Retina (tissue), 1 donor: ENCODE measurements at regions not wholly inside any gene's neighbourhood (a gene's known extent, or its start where the extent isn't known, plus 50 kb on each side); places are given as distances from the start of the nearest gene placed in this dataset.

Experiments used
- DNase-seq: peaks from one replicate; pipeline ENCODE4 v3.0.0-alpha.2; 2016

DNA sequence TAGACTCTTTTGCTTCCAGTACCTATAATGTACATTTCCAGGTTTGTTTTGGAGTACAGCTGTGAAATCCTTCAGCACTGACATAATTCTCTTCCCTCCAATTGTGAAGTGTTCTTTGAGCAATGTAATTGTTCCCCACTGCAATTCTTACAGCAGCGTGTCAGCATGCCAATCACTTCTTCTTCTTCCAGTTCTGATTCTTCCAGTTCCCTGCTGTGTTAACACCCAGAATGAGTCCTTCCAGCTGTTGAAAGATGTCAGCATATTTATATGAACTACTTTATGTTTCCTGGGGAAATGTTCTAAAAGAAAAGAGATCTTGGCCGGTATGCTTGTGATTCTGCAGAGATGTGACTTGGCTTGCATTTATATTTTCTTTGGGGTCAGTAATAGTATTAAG lies 213.9 kb downstream of the UNC5CL start:
- no peak for DNase-seq

DNA sequence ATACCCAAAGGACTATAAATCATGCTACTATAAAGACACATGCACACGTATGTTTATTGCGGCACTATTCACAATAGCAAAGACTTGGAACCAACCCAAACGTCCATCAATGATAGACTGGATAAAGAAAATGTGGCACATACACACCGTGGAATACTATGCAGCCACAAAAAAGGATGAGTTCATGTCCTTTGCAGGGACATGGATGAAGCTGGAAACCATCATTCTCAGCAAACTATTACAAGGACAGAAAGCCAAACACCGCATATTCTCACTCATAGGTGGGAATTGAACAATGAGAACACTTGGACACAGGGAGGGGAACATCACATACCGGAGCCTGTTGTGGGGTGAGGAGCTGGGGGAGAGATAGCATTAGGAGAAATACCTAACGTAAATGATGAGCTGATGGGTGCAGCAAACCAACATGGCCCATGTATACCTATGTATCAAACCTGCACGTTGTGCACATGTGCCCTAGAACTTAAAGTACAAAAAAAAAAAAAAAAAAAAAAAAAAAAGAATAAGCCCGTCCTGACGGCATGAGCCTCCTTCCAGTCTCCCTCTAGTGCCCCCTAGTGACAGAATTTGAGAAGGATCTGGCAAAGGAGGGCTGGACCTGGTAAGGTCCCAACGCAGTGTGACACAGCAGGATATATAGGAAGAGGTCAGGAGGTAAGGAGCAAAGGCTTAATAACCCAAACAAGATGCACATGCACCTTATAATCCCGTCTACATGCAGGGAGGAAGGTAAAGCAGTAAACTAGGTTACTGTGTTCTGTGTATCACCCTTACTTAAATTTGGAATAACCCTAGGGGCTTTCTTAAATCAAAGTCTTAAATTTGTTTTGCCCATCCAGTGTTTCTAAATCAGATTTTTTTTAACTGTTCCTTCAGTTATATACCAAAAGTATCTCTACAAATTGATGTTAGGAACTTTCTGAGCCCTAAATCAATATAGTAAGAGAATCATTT lies 214.8 kb downstream of the UNC5CL start:
- peak; percentile 61 for DNase-seq

DNA sequence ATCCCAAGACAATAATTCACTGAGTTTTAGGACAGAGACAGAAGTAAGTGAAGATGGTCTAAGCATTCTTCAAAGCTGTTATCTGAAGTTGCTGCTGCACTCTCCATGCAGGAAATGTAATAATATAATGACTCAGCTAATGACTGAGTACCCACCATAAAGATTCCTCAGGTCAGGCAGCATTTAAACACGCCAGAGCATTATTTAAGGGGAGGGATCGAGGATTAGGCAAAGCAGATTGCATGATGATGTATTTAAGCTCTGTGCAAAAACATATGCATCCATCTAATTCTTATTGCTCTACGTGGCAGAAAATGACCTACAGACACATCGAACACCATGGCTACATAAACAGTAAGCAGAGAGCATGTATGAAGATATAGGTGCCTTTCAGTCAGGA lies 216.4 kb downstream of the UNC5CL start:
- no peak for DNase-seq

DNA sequence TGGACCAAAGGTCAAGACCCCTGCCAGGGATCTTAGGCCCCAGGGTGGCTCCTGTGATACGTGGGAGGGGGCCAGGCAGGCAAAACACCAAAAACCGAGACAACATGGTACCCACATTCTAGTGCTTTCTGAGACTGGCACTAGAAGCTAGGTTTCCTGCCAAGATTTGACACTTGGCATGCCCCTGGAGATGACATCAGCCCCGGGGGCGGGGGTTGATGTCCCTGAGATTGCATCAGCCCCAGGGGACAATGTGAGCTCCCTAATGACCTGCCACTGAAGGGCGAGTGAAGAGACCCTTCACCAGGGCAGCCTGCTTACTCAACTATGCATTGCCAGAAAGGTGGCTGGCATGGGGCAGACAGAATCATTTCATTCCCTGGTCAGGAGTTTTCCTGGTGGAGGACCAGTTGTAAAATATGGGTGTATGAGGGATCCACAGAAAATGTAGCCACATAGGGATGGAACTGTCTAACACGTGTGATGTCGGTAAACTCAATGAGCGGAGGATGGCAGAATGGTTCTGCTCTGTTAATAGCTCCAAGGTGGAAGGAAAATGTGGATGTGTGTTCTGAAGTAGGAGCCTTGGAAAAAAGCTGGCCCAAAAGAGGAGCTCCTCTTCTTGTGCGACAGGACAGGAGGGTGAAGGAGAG lies 219.7 kb downstream of the UNC5CL start:
- DNase-seq: no peak

DNA sequence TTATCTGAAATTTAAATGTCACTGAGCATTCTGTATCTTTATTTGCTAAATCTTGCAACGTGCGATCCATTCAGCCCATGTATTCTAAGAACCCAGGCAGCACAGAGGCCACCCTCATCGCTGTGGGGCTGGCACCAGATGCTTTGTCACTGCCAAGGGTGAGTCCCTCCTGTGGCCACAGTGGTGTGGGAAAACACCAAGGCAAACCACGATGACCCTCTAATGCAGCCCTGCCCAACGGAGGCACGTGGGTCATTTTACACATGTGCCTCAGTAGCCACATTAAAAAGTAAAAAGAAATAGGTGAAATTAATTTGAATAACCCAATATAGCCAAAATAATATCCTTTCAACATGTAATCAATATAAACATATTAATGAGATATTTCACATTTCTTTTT lies 221.7 kb downstream of the UNC5CL start:
- no peak for DNase-seq

DNA sequence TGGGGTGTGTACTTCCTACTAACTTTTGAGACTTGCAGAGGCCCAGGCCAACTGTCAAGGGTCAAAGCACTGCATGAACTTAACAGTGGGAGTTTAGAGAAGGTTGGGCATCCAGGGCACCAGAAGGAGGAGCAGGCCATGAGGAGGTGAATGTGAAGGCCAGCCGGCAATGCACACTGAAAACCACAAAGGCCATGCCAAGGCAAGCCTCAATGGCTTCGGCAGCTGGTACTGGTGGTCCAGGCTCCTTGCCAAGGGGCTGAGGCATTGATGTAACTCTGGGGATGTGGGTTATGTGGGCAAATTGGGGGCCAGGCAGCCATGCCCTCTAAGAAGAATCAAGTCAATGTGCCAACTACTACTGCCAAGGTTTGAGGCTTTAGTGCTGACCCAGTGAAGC lies 222.4 kb downstream of the UNC5CL start:
- no peak for DNase-seq

DNA sequence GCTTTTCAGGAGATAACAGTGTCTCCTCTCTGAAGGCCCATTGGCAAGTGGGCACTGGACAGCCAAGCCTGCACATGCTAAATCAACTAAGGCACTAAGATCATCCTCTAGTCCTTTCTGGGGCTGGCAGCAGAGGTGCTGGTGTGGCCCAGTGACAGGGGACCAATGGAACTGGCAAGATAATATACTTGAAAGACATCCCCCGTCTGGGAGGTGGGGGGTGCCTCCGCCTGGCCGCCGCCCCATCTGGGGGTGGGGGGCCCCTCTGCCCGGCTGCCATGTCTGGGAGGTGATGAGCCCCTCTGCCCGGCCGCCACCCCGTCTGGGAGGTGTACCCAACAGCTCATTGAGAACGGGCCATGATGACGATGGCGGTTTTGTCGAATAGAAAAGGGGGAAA lies 223.3 kb downstream of the UNC5CL start:
- DNase-seq: no peak

DNA sequence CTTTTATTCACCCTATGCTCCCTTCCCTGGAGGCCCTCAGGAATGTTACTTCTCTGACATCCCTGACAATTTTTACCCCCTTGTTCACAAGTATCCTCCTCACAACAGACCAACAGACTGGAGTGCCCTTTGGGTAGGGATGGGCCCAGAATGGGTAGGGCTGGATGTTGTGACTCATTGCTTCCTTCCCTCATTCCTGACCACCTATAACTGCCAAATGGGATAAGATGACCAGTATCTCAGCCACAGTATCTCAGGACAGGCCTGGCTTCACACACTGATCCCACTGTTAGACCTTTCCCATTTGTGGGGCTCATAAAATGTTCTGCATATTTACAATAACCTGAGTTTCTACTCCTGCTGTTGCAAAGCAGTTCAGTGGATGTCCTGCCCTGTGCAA lies 223.0 kb upstream of the LRFN2 start:
- DNase-seq: no peak

DNA sequence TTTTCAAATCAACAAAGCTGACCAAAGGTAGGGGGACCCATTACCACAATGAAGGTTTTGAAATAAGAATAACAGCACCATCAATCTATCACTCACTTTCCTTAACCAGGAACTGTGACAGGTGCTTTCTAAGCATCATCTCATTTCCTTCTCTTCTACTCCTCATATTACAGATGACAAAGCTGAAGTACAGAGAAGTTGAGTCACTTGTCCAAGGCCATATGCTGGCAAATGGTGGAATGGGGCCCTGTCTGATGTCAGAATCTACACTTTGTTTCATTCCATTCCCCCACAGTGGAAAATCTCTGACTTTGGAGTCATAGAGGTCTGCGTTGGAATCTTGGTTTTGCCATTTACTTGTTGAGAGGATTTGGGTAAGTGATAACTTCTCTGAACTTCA lies 222.5 kb upstream of the LRFN2 start:
- no peak for DNase-seq

DNA sequence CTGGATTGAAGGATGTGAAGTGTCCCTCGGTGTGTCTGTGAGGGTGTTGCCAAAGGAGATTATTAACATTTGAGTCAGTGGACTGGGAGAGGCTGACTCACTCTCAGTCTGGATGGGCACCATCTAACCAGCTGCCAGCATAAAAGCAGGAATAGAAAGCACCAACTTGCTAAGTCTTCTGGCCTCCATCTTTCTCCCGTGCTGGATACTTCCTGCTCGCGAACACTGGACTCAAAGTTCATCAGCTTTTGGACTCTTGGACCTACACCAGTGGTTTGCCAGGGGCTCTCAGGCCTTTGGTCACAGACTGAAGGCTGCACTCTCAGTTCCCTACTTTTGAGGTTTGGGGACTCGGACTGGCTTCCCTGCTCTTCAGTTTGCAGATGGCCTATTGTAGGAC lies 220.3 kb upstream of the LRFN2 start:
- no peak for DNase-seq

DNA sequence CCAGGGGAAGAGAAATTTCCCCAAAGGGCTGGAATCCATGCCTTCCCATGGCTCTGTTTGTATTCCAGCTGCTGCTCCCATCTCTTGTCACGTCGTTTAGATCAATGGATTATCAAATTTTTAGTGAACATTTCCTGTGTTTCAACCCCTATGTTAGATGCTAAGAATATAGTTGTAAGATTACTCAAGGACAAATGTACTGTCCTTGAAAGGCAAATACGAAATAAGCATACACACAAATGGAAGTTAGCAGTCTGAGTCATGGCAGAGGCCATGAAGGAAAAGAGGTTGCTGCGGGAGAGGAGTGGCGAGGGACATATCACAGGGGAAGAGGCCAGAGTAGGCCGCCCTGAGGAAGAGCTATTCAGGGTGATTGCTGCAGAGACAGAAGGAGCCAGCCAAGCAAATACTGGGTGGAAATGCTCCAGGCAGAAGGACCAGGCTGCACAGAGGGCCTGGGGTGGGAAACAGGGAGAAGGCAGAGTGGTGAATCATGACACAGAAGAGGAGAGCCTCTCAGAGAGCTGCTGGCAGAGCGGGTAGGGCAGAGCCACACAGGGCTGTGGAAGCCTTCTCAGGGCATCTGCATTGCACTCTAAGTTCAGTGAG lies 219.2 kb upstream of the LRFN2 start:
- no peak for DNase-seq

DNA sequence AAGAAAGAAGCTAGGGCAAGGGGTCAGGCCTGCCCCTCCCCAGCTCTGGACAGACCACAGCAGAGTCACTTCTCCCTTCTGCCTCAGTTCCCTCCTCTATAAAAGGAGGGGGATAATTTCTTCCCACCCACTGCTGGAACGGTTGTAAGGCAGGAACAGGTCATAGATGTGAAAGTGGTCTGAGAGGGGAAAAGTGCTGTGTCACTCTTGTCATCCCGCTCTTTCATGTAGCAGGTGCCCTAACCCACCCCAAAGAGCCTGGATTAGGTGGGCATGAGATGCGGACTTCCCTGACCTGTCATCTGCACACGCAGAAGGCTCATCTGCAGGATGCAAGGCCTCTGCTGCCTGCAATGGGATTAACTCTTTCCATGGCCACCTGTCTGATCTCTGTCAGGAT lies 218.2 kb upstream of the LRFN2 start:
- no peak for DNase-seq

DNA sequence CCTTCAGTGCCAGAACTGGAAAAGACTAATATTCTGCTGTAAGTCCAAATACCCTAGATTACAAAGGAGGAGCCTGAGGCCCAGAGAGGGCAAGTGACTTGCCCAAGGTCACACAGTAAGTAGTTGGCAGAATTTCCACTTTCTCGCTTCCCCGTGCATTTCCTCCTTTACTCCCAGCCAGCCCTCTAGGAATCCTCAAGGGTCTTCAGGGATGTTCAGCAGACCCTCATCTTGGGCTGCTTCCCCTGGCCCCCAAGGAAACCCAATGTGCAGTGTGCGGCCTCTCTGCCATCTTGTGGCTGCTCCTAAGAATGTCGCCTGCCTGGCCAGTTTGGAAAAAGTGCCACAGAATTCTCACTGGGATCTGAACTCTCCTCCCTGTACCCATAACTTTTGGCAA lies 217.7 kb upstream of the LRFN2 start:
- no peak for DNase-seq

DNA sequence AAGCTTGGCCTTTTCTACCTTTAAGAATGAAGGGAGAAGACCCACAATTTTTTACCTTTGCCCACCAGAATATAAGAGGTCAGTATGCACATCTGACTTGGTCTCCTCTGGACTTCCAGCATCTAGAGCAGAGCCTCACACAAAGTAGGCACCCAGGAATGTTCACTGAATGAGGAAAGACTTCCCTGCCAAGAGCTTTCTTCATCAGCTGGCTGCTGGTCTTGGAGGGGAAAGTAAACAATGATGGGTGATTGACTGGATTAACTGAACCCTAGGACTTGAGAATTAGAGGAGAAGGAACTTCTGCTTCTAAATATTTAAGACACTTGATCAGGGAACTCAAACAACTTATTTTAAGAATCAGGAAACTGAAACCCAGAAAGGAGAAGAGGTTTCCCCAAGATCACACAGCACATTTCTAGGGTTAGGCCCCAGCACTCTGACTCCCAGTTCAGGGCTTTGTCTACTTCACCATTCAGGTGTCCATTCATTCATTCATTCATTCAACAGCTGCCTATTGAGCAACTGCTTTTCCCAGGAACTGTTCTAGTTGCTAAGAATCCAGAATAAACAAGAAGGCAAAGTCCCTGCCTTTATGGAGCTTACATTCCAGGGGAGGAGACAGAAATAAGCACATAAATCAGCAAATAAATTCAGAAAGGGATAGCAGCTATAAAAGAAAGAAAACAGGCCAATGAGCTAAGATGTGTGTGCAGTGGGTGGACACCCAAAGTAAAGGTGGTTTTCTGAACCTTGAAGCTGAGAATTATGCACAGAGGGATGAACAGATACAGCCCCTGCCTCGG lies 216.9 kb upstream of the LRFN2 start:
- no peak for DNase-seq

DNA sequence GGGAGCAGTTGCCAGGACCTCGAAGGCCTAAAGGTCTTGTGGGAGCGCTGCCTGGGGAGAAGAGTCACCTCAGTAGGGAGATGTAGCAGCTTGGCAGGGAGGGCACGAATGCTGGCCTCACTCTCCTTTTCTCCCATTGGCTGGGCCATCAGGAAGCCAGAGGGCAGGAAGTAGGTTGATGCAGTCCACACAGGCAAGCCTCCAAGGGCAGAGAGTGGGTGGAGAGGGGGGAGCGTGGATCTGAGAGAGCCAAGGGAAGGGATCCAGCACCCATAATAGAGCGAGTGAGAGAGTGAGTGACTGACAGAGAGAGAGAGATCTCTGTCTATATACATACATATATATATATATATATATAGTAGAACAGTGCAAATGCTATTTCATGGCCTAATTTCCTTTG lies 215.3 kb upstream of the LRFN2 start:
- DNase-seq: no peak

DNA sequence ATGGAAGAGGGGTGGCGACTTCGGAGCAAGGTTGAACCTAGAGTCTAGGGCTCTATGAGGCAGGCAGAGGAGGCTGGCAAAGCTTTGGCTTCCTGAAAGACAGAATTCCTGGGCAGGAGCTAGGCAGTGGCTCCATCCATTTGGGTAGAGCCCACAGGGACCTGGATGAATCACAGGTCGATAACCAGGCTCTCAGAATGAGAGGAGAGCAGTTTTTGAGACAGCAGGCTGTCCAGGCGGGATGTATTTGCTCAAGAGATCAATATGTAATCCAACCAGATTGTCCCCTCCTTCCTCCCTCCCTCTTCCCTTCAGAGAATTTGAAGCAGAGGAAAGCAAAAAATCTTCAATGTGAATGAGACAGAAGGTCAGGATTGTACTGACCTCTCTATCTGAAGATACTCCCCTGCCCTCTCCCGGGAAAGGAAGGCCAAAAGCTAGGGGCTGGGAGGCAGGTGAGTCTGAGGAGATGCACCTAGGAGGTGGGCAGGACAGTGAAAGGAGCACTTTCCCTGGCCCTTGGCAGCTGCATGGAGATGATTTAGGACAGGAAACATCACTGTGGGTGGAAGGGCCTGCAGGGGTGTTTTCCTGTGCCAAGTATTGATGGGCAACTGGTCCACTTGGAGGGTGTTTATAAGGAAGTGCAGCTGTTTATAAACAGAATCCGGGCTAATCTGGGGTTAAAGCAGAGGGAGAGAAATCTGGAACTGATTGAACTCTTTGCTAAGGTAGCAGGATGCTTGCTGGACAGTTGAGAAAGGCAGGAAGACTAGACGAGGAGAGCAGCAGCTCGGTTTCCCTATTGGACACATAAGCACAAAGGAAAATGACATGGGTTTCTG lies 212.4 kb upstream of the LRFN2 start:
- peak; percentile 37 for DNase-seq

DNA sequence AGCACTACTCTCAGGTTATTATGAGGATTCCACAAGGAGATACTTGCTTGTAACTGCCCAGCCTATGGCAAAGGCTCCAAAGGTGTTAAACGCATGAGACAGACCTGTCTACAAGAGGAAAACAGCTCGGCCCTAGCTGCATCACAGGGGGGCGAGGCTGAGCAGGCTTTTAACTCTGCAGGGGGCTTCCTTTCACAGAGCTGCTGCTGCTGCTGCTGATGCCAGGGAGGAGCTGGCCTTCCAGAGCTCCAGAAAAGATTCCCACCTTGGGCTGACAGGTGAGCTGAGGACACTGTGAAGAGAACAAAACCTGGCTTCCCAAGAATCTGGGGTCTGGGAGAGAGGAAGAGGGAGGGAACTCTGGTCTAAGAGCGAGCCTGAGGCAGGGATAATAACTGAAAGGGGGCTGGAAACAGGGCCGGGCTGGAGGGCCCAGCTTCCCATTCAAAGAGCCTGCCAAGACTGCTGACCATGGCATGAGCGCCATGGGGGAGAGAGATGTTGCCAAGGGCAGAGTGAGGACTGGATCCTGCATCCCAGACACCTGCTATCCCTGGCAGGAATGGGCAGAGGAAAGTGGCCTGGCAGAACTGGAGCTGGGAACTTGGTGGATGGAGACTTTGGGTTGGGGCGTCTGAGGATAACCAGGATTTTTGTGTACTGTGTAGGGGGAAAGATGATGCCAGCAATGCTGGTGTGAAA lies 211.1 kb upstream of the LRFN2 start:
- DNase-seq: no peak

DNA sequence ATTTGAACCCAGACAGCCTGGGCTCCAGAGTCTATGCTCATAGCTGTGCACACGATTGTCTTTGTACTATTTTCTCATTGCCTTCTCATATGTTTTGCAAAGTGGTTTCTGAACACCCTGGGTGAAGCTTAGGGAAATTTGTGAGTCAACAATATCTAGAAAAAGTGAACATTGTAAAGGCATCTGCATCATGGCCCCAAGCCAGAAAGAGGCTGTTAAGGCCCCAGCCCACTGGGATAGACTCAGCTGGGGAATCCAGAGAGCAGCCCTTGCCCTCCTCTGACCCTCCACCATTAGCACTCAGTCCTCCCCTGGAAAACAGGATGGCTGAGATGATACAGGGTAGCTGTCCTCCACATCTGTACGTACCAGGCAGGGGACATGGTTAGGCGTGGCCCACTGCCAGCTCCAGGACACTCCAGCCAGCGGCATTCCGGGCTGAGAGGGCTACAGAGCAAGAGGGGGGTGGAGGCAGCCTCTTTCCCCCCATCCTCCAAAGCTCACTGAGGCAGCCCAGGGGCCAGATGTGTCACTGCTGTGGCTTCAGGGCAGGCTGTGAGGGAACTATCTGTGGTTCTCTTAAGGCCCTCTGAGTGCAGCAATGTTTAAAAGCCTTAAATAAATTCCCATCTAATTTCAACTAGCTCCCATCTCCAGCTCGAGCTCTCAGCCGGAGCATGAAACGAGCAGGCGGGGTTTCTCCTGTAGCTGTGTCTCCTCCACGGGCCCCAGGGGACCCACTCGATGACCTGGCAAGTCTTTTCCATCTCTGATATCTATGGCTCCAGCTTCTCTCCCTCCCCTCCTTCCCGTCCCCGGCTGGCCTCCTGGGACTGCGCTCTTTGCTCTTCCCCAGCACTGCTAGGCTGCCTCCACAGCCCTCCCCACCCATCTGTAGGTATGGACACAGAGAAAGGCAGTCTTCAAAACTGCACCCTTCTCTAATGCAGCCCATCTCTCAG lies 209.4 kb upstream of the LRFN2 start:
- peak; percentile 40 for DNase-seq

DNA sequence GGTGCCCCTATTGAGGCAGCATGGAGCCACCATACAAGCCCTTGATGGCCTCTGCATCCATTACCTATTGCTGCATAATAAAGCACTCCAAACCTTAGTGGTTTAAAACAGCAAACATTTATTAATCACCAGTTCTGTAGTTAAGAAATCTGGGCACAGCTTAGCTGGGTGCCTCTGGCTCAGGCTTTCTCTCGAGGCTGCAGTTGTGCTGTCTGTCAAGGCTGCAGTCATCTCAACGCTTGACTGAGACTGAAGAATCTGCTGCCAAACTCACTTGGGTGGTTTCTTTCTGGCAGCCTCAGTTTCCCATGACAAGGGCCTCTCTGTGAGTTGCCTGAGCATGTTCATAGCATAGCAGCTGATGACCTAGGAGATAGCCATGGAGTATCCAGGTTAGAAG lies 207.4 kb upstream of the LRFN2 start:
- DNase-seq: no peak

DNA sequence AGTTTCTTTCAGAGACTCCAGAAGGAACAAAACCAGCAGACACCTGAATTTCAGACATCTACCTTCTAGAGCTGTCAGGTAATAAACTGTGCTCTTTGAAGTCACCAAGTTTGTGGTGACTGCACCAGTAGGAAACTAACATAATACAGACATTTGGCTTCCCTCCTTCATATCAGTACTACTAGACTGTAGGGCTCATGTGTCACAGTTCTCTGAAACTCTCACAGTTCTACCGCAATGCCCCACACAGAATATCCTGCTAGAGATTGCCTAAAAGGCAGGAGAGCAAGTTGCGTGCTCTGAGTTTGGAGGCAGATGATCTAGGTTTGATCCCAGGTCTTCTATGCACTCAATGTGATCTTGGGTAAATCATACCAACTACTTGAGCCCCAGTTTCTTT lies 205.0 kb upstream of the LRFN2 start:
- no peak for DNase-seq
